ENCODE measurements at regions not wholly inside any gene's neighbourhood (a gene's known extent, or its start where the extent isn't known, plus 50 kb on each side); places are given as distances from the start of the nearest gene placed in this dataset.

DNA sequence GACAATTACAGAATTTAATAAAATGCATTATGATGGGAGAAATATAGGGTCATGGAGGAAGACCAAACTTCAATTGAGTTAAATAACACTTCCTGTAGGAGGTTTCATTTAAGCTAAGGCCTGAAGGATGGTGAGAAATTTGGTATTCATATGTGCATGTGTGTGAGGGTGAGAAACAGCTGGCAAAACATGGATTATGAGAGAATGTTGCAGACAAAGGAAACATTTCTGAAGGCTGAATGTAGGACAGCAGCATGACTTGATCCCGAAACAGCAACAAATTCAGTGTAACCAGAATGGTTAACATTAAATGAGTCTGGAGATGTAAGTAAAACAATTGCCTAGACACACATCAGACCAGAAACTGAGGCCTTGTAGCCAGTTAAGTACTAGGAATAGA, 630.8 kb downstream of the NR4A2 start:
- intact Hi-C loops (cut with DNase I; ENCODE audit: low total_unique reads) = no loop called here
- no peak overlapping the region for H3K4me3 ChIP-seq
- DNase-seq = no peak
- no peaks in the 10 kb centered on the region for H3K36me3 ChIP-seq
- TF ChIP-seq, protein P1, sequence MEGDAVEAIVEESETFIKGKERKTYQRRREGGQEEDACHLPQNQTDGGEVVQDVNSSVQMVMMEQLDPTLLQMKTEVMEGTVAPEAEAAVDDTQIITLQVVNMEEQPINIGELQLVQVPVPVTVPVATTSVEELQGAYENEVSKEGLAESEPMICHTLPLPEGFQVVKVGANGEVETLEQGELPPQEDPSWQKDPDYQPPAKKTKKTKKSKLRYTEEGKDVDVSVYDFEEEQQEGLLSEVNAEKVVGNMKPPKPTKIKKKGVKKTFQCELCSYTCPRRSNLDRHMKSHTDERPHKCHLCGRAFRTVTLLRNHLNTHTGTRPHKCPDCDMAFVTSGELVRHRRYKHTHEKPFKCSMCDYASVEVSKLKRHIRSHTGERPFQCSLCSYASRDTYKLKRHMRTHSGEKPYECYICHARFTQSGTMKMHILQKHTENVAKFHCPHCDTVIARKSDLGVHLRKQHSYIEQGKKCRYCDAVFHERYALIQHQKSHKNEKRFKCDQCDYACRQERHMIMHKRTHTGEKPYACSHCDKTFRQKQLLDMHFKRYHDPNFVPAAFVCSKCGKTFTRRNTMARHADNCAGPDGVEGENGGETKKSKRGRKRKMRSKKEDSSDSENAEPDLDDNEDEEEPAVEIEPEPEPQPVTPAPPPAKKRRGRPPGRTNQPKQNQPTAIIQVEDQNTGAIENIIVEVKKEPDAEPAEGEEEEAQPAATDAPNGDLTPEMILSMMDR (IDR thresholded peaks at IDR 0.05 in 4 of 5, conservative IDR thresholded peaks at IDR 0.05 in 1 of 5) = no peak
- TF ChIP-seq POLR2A (IDR thresholded peaks at IDR 0.05) = no peak
- in situ Hi-C loops (cut with MboI; ENCODE audit: low sequenced_read_pairs in 4 of 4) = no loop called here
- no peak for ATAC-seq
- no peak overlapping the region for H3K27ac ChIP-seq
- no peaks in the 10 kb centered on the region for H3K4me1 ChIP-seq
- no peaks in the 10 kb centered on the region for H3K27me3 ChIP-seq
- H3K9me3 ChIP-seq = no peaks in the 10 kb centered on the region

DNA sequence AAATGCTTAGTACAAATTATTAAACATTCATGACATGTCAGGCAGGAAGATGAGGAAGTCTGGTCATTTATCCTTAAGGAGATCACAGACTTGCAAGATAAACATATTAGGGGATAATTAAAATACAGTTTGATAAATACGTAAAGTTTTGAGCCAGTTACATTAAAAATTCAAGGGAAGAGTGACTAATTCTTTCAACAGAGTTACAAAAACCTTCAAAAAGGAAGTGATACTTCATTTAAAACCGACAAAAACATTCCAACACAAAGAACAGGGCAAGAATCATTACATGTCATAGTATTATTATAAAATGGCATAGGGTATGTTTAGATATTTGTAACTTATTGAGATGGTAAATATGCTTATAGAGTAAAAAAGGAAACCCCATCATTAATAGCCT, 636.0 kb downstream of the NR4A2 start:
- DNase-seq (no peak), ATAC-seq (no peak)
- H3K27ac ChIP-seq = no peak overlapping the region
- TF ChIP-seq, protein P1 (IDR thresholded peaks at IDR 0.05 in 4 of 5, conservative IDR thresholded peaks at IDR 0.05 in 1 of 5) = no peak
- TF ChIP-seq POLR2A (IDR thresholded peaks at IDR 0.05) = no peak
- no peaks in the 10 kb centered on the region for H3K9me3 ChIP-seq
- H3K27me3 ChIP-seq = no peaks in the 10 kb centered on the region
- in situ Hi-C loops (cut with MboI; ENCODE audit: low sequenced_read_pairs in 4 of 4) = no loop called here
- H3K4me1 ChIP-seq = no peaks in the 10 kb centered on the region
- H3K4me3 ChIP-seq = no peak overlapping the region
- H3K36me3 ChIP-seq = no peaks in the 10 kb centered on the region
- intact Hi-C loops (cut with DNase I; ENCODE audit: low total_unique reads) = no loop called here

DNA sequence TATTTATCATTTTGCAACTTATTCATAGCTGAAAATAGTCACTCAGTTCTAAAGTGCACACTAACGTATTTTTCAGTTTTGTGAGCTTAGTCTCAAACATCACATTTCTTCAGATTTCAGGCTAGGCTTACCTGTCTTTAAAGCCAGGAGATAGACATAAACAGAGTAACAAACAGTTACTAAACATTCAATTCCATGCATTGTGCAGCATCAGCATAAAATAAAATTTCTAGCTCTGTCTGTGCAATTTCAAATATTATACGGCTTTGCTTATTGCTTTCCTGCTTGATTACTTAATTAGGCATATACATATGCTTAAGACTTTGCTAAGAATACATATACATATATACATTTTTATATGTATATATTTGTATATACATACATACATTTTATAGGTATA, 637.0 kb downstream of the NR4A2 start:
- H3K27ac ChIP-seq = no peak overlapping the region
- H3K4me3 ChIP-seq = no peak overlapping the region
- in situ Hi-C loops (cut with MboI; ENCODE audit: low sequenced_read_pairs in 4 of 4) = no loop called here
- DNase-seq = no peak
- H3K9me3 ChIP-seq = no peaks in the 10 kb centered on the region
- no peaks in the 10 kb centered on the region for H3K36me3 ChIP-seq
- intact Hi-C loops (cut with DNase I; ENCODE audit: low total_unique reads) = no loop called here
- no peaks in the 10 kb centered on the region for H3K27me3 ChIP-seq
- no peaks in the 10 kb centered on the region for H3K4me1 ChIP-seq
- no peak for ATAC-seq
- TF ChIP-seq POLR2A (IDR thresholded peaks at IDR 0.05) = no peak
- TF ChIP-seq, protein P1 (IDR thresholded peaks at IDR 0.05 in 4 of 5, conservative IDR thresholded peaks at IDR 0.05 in 1 of 5) = no peak

DNA sequence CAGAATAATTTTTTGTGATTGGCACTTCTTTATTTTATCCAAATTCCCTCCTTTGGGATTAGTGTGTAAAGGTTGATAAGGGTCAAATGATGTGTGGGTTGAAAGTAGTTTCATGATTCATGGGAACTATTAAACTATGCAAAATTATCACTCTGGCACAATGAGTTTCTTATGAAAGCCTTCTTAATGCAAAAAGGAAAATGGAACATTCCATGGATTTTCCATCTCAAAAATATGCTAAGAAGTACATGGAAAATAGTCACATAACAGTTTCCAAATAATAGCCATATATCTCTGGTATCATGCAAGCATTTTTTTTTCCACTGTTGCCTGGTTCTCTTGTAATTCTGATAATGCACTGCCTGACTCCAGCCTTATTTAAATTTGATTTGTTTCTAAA, 639.7 kb downstream of the NR4A2 start:
- no peaks in the 10 kb centered on the region for H3K9me3 ChIP-seq
- DNase-seq = no peak
- H3K27me3 ChIP-seq = no peaks in the 10 kb centered on the region
- ATAC-seq = no peak
- no peak overlapping the region for H3K4me3 ChIP-seq
- intact Hi-C loops (cut with DNase I; ENCODE audit: low total_unique reads) = no loop called here
- no peaks in the 10 kb centered on the region for H3K4me1 ChIP-seq
- in situ Hi-C loops (cut with MboI; ENCODE audit: low sequenced_read_pairs in 4 of 4) = no loop called here
- no peak overlapping the region for H3K27ac ChIP-seq
- TF ChIP-seq, protein P1 (IDR thresholded peaks at IDR 0.05 in 4 of 5, conservative IDR thresholded peaks at IDR 0.05 in 1 of 5) = no peak
- TF ChIP-seq POLR2A (IDR thresholded peaks at IDR 0.05) = no peak
- H3K36me3 ChIP-seq = no peaks in the 10 kb centered on the region

DNA sequence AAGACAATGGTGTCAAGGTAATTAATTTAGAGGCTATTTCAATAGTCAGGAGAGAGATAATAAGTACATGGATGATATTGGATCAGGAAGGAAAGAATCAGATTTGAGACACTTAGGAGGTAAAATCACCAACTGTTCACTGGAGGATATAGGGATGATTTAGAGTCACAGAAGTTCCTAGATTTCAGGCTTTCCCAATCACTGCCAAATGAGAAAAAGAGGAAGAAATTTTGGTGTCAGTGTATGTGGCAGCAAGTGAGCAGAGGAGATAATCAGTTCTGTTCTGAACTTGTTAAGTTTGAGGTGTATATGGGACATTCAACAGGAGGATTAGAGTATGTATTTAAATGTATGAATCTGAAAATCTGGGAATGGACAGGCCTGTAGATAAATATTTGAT, 640.4 kb downstream of the NR4A2 start:
- ATAC-seq (no peak), DNase-seq (no peak)
- no peaks in the 10 kb centered on the region for H3K4me1 ChIP-seq
- no peaks in the 10 kb centered on the region for H3K27me3 ChIP-seq
- intact Hi-C loops (cut with DNase I; ENCODE audit: low total_unique reads) = no loop called here
- no peak overlapping the region for H3K4me3 ChIP-seq
- in situ Hi-C loops (cut with MboI; ENCODE audit: low sequenced_read_pairs in 4 of 4) = no loop called here
- H3K27ac ChIP-seq = no peak overlapping the region
- TF ChIP-seq POLR2A (IDR thresholded peaks at IDR 0.05) = no peak
- TF ChIP-seq, protein P1 (IDR thresholded peaks at IDR 0.05 in 4 of 5, conservative IDR thresholded peaks at IDR 0.05 in 1 of 5) = no peak
- no peaks in the 10 kb centered on the region for H3K36me3 ChIP-seq
- no peaks in the 10 kb centered on the region for H3K9me3 ChIP-seq
